ENCODE measurements at regions not wholly inside any gene's neighbourhood (a gene's known extent, or its start where the extent isn't known, plus 50 kb on each side); places are given as distances from the start of the nearest gene placed in this dataset.

GRCh38 chr3:113118336-113118735, 93.0 kb upstream of the BOC start (continued):
- TF ChIP-seq CHD7 (IDR thresholded peaks at IDR 0.05; ENCODE audit: insufficient replicate concordance, low read length): no peak
- no peak for TF ChIP-seq BACH1 (IDR thresholded peaks at IDR 0.05; ENCODE audit: low read length)
- TF ChIP-seq BCL11A (IDR thresholded peaks at IDR 0.05; ENCODE audit: low read depth in 2 of 2, low read length in 2 of 2): no peak
- TF ChIP-seq SUZ12 (IDR thresholded peaks at IDR 0.05; ENCODE audit: low read length): no peak
- no peak for TF ChIP-seq CEBPB (IDR thresholded peaks at IDR 0.05; ENCODE audit: low read depth, low read length)
- TF ChIP-seq SRF (IDR thresholded peaks at IDR 0.05; ENCODE audit: low read depth, low read length): no peak
- TF ChIP-seq ZNF274 (IDR thresholded peaks at IDR 0.05; ENCODE audit: borderline replicate concordance, extremely low read depth, low read length): no peak
- no peak for TF ChIP-seq CREB1 (IDR thresholded peaks at IDR 0.05)
- TF ChIP-seq EP300 (IDR thresholded peaks at IDR 0.05; ENCODE audit: borderline replicate concordance in 1 of 2, low read depth in 2 of 2, low read length in 2 of 2): no peak
- no peak for TF ChIP-seq SIN3A (conservative IDR thresholded peaks at IDR 0.05 in 1 of 2, IDR thresholded peaks at IDR 0.05 in 1 of 2; ENCODE audit: low read depth in 1 of 2, low read length in 2 of 2)
